ENCODE measurements at regions not wholly inside any gene's neighbourhood (a gene's known extent, or its start where the extent isn't known, plus 50 kb on each side); places are given as distances from the start of the nearest gene placed in this dataset.

- Histone ChIP-seq H3K4me1 (no peaks in the 10 kb centered on the region), H3K9me3 (no peaks in the 10 kb centered on the region), H3K4me3 (no peak overlapping the region), H3K36me3 (no peaks in the 10 kb centered on the region), H3K27me3 (no peaks in the 10 kb centered on the region), H3K27ac (no peak overlapping the region)
- intact Hi-C loops (cut with DNase I; ENCODE audit: low total_unique reads): no loop called here
- in situ Hi-C loops (cut with MboI; ENCODE audit: low pct_ligation_motif_present in 1 of 4, low pct_unique_long_range_greater_than_20kb in 1 of 4, low sequenced_read_pairs in 3 of 4): no loop called here
- DNase-seq: no peak
- TF ChIP-seq POLR2AphosphoS5 (IDR thresholded peaks at IDR 0.05) (no peak), EP300 (IDR thresholded peaks at IDR 0.05; ENCODE audit: low read depth) (no peak), CTCF (IDR thresholded peaks at IDR 0.05) (no peak), POLR2A (IDR thresholded peaks at IDR 0.05) (no peak)
Measured at GRCh38 chr6:66369407-66369806, 662.4 kb upstream of the EYS start.

- no peaks in the 10 kb centered on the region for H3K36me3 ChIP-seq
- intact Hi-C loops (cut with DNase I; ENCODE audit: low total_unique reads) (no loop called here), in situ Hi-C loops (cut with MboI; ENCODE audit: low pct_ligation_motif_present in 1 of 4, low pct_unique_long_range_greater_than_20kb in 1 of 4, low sequenced_read_pairs in 3 of 4) (no loop called here)
- DNase-seq: no peak
- no peaks in the 10 kb centered on the region for H3K4me1 ChIP-seq
- H3K4me3 ChIP-seq: no peak overlapping the region
- H3K27me3 ChIP-seq: no peaks in the 10 kb centered on the region
- TF ChIP-seq CTCF (IDR thresholded peaks at IDR 0.05): no peak
- WGBS, 2 donors (ENCODE audit: low coverage in 1 of 2): 79% methylated on average over 6 of the region's 6 CpGs; no CpG with 5 or more reads in 1 of the 2 donors
- no peak overlapping the region for H3K27ac ChIP-seq
- no peaks in the 10 kb centered on the region for H3K9me3 ChIP-seq
Measured at GRCh38 chr6:66362888-66363287, 655.9 kb upstream of the EYS start.

- in situ Hi-C loops (cut with MboI; ENCODE audit: low pct_ligation_motif_present in 1 of 4, low pct_unique_long_range_greater_than_20kb in 1 of 4, low sequenced_read_pairs in 3 of 4) (no loop called here), intact Hi-C loops (cut with DNase I; ENCODE audit: low total_unique reads) (no loop called here)
- TF ChIP-seq POLR2A (IDR thresholded peaks at IDR 0.05) (no peak), CTCF (IDR thresholded peaks at IDR 0.05) (no peak), EP300 (IDR thresholded peaks at IDR 0.05; ENCODE audit: low read depth) (no peak), POLR2AphosphoS5 (IDR thresholded peaks at IDR 0.05) (no peak)
- Histone ChIP-seq H3K27me3 (no peaks in the 10 kb centered on the region), H3K27ac (no peak overlapping the region), H3K4me3 (no peak overlapping the region), H3K9me3 (no peaks in the 10 kb centered on the region), H3K4me1 (no peaks in the 10 kb centered on the region), H3K36me3 (no peaks in the 10 kb centered on the region)
- 94% methylated on average over 8 of the region's 8 CpGs; no CpG with 5 or more reads in 1 of the 2 donors for WGBS, 2 donors (ENCODE audit: low coverage in 1 of 2)
- DNase-seq: no peak
Measured at GRCh38 chr6:66361886-66362285, 654.9 kb upstream of the EYS start.

GRCh38 chr6:66357781-66358180, 650.8 kb upstream of the EYS start:
- TF ChIP-seq EP300 (IDR thresholded peaks at IDR 0.05; ENCODE audit: low read depth) (no peak), CTCF (IDR thresholded peaks at IDR 0.05) (no peak), POLR2A (IDR thresholded peaks at IDR 0.05) (no peak), POLR2AphosphoS5 (IDR thresholded peaks at IDR 0.05) (no peak)
- intact Hi-C loops (cut with DNase I; ENCODE audit: low total_unique reads) (no loop called here), in situ Hi-C loops (cut with MboI; ENCODE audit: low pct_ligation_motif_present in 1 of 4, low pct_unique_long_range_greater_than_20kb in 1 of 4, low sequenced_read_pairs in 3 of 4) (no loop called here)
- no peaks in the 10 kb centered on the region for H3K36me3 ChIP-seq
- no peaks in the 10 kb centered on the region for H3K9me3 ChIP-seq
- no peak overlapping the region for H3K4me3 ChIP-seq
- no peak for DNase-seq
- H3K4me1 ChIP-seq: no peaks in the 10 kb centered on the region
- no peaks in the 10 kb centered on the region for H3K27me3 ChIP-seq
- no peak overlapping the region for H3K27ac ChIP-seq
